ENCODE measurements at regions not wholly inside any gene's neighbourhood (a gene's known extent, or its start where the extent isn't known, plus 50 kb on each side); places are given as distances from the start of the nearest gene placed in this dataset.
"Not testable (repeated sequence)": the region's sequence is repeated elsewhere in the genome, so short reads cannot be mapped to it uniquely, and the experiment has no call there.

DNA sequence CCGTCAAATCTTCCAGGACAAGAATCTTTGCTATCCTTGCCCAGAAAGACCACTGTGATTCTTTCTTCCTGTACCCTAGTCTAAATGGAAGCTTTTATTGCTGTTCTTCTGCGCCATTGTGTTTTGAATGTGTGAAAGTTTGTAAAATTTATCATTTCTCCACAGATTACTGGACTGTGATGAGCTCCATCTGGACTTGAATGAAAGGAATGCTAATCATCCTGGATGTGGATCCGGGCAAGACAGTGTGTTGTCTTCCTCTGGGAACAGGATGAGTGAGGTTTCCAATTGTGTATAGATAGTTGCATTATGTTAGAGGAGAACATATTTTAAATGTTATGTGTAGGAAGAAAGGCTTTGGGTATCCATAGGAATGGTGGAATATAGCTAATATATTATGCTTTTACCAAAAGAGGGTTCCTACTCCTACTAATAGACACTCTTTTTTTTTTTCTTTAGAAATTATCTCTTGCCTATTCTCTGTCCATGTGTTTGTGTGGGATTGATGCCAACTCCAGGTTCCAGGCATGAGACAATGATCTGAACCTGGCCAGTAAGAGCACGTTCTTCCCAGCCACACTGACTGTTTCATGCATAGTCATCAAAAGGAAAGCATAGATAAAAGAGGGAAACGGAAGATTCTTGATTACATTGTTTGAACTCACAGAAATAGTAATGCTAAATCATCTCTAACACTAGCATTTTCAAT, 803.6 kb upstream of the ADGRL3 start:
- no peak for FAIRE-seq

DNA sequence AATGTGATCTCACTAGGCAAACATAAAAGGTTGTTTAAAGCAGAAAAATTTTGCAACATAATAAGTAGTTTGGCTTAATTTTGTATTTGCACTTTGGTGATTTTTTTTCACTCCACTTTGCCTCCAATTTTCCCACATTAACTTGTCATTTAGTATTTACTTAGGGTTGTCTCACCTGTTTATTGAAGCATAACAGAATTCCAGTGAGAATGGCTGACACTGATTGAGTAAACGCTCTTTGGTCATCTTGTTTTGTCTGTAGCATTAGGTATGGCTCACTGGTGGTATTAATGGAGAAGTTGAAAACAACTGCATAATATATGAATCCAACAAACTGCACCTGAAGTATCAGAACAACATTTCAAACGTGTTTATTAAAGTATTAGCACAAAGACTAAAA, 799.5 kb upstream of the ADGRL3 start:
- FAIRE-seq, result no peak

DNA sequence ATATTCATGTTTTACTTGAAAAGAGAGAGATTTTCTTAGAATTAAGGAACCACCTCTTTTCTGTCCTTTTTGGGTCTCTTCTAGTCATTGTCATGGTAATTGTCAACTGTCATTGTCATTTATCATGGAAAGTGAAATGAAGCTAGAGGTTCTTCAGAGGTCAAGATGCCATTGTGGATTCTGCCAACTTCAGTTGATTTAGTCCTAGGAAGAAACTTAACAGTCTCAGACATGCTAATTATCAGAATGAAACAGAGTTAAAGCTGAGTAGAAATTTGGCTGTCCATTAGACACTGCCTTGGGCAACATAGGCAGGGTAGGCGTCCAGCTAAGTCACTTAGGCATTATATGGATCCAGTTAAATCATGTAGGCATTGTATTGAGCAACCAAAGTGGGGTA, 796.1 kb upstream of the ADGRL3 start:
- FAIRE-seq, result no peak

DNA sequence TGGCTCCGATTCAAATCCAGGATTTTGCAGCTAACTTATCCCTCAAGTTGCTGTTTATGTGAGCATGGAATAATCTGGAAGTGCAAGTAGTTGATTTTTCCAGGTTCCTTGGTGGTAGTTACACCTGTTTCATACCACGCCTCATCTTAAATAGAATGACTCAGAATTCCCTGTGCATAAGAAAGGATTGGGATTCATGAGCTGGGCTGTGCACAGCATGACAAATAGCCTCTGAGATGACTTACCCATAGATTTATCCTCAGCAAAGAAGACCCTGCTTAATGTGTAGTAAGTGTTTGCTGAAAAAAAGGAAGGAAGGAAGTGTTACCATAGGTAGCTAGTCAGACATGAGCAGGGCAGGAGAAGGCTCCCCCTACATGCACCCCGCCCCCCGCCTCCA, 777.7 kb upstream of the ADGRL3 start:
- no peak for FAIRE-seq

DNA sequence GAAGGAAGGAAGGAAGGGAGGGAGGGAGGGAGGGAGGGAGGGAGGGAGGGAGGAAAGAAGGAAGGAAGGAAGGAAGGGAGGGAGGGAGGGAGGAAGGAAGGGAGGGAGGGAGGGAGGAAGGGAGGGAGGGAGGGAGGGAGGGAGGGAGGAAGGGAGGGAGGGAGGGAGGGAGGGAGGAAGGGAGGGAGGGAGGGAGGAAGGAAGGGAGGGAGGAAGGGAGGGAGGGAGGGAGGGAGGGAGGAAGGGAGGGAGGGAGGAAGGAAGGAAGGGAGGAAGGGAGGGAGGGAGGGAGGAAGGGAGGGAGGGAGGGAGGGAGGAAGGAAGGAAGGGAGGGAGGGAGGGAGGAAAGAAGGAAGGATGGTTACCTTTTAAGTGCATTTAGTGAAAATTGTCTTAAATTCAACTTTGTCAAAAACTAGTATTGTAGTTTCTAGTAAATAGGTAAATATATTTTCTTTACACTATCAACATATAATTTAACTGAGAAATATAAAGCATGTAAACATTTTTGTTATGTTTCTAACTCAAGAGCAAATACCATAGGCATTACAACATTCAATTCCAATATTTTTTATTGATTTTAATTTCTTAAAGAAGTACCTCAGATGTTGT, 776.4 kb upstream of the ADGRL3 start:
- FAIRE-seq, result not testable (repeated sequence)

DNA sequence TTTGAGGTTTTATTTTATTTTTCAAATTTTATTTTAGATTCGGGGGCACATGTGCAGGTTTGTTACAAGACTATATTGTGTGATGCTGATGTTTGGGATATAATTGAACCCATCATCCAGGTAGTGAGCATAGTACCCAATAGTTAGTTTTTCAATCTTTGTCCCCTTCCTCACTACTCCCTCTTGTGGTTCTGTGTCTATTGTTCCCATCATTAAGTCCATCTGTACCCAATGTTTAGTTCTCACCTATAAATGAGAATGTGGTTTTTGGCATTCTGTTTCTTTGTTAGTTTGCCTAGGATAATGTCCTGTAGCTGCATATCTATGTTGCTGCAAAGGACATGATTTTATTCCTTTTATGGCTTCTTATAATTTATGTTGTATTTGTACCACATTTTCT, 767.2 kb upstream of the ADGRL3 start:
- FAIRE-seq, result no peak

DNA sequence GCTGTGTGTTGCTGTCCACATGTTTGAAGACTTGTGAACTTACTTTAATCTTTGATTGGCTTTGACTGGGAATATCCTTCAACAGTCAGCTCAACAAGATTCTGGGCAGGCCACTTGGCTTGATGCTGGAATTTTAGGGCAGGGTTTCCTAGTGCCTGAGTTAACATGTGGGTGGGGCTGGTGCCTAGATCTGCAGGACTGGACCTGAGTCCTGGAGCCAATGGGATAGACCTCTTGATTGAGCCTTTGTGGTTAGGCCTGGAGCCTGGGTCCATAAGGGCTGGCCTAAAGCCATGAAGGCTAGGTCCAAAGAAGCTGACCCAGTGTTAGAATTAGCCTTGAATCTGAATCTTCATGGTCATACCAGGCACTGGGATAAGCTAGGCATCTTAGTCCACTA, 757.1 kb upstream of the ADGRL3 start:
- no peak for FAIRE-seq

DNA sequence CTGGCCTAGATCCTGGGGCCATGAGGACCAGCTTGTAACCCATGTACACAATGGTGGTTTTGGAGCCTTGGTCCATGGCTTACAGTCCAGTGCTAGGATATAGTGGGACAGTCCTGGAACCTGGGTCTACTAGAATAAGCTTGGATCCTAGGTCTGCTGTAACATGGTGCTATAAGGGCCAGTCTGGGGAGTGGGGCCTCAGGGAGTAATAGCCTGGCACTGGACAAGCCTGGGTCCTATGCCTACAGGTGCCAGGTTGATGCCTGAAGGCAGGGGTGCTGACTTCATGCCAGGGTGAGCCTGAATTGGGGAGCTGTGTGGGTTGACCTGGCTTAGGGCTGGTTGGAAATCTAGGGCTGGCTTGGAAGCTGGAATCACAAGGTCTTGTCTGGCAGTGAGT, 756.3 kb upstream of the ADGRL3 start:
- FAIRE-seq, result no peak

DNA sequence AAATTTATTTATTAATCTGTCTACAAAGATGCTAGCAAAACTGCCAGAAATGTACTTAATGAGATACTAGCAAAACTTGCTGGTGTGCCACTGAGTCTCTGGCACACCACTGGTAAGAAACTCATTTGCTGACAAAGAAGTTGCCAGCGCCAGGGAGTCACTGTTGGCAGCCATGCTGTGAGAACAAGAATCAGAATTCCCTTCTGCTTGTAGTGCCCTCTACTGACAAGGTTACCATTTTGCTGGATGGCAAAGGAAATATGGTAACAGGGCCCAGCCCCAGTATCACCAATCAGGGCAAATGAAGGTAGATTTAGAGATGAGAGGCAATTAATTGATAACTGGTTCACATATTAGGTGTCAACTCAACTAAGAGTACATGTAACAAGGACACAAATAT, 750.1 kb upstream of the ADGRL3 start:
- FAIRE-seq, result no peak

DNA sequence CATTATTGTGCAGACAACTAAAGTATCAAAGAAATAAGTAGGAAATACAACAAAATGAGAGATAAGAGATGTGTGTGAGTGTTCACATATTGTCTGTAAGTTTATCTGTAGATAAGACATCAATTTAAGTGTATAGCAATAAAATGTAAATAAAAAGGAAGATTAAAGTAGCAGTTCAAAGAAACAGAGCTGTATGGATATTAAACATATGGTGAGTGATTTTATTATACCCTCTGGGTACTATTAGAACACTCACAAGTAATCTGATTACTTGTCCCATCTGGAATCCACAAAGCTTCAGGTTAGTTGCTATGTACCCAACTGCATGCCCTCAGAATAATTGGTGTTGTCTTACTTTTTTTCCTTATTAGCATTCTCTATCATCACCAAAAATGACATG, 747.9 kb upstream of the ADGRL3 start:
- FAIRE-seq, result no peak

DNA sequence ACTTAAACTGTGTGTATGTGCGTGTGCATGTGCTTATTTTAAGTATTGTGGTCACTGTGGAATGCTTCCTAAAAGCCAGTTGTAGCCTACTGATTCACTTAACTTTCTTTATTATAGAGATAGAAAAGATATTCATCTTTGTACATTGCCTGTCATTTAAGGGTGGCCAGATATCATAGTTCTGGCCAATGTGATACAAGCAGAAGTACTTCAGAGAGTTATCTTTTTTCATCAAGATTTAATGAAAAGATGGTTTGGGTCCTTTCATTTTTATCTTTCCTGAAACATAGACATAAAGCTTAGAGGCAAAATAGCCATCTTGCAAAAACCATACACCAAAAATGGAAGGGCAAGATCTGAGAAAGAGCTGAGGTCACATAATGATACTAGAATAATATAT, 744.7 kb upstream of the ADGRL3 start:
- FAIRE-seq, result no peak

DNA sequence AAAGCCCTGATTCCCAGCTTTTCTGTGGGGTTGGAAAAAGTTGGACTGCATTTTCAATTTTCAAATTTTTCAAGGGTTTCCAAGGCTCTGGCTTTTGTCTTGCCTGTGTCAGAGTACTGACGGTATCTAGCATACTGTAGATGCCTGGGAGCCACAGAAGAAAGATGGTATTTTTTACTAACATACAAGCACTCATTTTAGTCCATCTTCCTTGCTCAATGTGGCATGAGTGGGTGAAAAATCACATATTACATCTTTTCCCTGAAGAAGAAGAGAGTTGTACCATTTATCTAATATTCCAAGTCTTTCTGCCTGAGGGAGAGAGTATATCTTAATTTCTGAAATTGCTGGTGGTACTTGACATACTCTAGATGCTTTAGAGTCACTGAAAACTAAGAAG, 738.6 kb upstream of the ADGRL3 start:
- FAIRE-seq, result no peak

DNA sequence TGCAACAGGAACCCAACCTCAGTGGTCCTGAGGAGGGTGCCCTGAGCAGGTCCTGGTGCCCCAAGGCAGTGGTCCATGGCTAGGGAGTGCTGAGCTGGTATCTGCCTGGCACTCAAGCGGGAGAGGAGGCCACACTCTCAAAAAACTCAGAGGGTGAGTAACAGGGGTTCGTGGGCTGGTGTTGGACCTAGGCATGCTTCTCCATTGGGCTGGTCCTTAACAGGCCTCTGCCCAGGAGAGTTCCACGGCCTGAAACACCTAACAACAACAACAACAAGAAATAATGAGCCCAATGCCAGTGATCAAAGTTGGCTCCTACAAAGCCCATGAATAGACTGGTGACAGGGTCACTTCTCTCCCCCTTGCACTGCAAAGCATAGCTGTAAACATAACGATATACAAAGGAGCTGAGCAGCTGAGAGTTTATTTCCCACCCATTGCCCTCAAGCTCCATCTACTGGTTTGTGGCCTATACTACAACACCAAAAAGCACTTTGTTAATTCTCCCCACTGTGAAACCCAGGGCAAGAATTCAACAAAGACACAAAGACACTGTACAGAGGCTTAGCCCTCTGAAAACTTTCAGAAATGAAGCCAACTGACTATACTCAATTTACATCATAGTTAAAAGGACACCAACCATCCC, 736.1 kb upstream of the ADGRL3 start:
- no peak for FAIRE-seq

DNA sequence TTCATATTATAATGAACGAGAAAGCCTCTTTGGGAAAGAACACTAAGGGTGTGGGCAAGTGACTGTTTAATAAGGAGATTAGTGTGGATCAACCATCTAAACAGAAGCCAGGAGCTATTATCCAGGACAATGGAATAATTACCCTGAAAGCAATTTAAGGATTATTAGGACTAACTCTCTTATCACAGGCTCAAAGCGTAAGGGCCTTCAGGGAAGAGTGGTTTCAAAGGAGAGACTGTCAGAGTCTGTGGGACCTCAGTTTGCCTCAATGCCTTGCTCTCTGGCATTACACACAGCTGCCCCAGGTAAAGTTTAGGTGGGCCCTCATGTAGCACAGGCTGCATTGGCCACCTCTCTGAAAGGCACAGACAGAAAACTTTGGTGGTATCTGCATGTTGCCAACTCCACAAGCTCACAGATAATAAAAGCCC, 717.2 kb upstream of the ADGRL3 start:
- no peak for FAIRE-seq

DNA sequence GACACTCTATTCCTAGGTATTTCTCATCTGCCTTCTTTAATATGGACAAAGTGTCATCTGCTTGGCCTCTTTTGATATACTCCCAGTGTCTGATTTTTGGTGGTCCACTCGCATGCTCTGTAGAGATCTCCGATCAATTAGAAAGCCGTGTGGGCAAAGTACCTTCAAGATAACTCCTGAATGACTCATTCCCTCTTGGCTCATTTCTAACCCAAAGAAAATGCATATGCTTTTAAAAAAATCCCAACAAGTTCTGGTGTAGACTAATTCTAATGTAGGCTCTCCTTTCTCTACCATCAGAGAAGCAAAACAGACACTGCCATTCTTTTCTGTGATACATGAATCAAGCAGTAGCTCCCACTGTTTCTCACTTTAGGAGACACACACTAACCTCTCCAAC, 714.9 kb upstream of the ADGRL3 start:
- FAIRE-seq, result no peak

DNA sequence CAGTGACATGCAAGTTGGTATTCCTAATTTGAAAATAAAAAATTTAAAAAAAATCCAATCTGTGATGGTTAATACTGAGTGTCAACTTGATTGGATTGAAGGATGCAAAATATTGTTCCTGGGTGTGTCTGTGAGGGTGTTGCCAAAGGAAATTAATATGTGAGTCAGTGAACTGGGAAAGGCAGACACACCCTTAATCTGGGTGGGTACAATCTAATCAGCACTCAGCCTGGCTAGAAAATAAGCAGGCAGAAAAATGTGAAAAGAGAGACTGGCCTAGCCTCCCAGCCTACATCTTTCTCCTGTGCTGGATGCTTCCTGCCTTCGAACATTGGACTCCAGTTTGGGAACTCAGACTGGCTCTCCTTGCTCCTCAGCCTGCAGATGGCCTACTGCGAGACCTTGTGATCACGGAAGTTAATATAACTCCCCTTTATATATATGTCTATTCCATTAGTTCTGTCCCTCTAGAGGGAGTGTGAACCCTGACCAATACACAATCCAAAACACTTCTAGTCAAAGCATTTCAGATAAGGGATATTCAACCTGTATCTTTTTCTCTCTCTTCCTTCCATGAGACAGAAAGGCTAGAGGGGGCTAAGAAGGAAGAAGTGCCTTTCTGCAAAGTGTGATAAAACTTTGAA, 712.9 kb upstream of the ADGRL3 start:
- FAIRE-seq, result not testable (repeated sequence)

DNA sequence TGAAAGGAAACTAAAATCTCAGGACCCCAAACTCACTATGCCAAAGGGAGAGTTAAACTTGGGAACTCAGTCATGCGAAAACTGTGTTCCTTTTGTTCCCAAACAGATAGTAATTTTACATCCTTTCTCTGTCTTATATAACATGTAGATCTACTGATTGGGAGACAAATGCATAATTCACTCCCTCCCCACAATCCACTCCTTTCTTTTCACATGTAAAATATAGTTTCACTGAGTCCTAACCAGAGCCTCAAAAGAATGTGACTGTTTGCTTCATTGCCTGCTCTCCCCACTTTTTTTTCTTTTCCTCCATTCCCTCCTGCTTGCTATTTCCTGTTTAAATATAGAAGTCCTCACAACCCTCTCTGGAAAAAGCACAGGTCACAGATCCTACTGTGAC, 699.3 kb upstream of the ADGRL3 start:
- no peak for FAIRE-seq

DNA sequence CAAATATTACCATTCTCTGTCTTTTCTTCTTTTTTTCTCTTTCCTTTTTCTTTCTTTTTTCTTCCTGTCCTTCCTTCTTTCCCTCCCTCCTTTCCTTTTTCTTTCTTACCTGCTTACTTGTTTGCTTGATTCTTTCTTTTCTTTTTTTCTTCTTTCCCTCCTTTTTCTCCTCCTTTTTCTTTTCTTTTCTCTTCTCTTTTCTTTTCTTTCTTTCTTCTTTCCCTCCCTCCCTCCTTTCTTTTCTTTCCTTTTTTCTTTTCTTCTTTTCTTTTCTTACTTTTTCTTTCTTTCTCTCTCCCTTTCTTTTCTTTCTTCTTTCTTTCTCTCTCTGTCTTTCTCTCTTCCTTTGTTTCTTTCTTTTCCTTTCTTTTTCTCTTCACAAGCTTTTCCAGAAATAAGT, 697.4 kb upstream of the ADGRL3 start:
- no peak for FAIRE-seq

DNA sequence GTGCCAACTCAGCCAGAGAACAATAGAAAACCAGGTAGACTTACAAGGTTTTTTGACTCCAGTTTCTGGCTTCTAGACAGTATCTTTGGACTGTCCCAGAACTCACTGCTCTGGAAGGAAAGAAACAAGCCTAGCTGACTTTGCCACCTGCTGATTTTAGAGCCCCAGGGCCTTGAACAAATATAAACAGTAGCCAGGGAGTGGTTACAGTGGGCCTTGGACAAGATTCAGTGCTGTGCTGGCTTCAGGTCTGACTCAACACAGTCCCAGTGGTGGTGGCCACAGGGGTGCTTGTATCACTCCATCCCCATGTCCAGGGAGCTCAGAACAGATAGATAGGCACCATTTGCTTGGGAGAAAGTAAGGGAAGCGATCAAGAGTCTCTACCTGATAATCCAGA, 694.1 kb upstream of the ADGRL3 start:
- FAIRE-seq, result no peak

DNA sequence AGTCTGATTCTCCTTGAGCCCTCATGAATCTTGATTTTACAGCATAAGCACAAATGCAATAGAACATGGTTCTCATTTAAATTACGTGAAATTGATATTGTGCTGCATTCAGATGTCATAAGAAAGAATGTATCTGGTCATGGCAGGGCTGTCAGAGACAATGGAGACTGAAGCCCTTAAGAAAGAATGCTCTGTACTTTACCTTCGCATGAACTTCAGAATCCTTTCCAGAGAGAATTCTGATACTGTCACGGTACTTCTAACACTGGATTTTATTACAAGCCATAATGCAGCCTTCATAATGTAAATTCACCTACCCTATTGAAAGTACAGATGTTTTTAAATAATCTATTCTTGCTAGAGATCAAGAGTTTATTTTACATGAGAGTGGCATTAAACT, 677.9 kb upstream of the ADGRL3 start:
- FAIRE-seq, result no peak

DNA sequence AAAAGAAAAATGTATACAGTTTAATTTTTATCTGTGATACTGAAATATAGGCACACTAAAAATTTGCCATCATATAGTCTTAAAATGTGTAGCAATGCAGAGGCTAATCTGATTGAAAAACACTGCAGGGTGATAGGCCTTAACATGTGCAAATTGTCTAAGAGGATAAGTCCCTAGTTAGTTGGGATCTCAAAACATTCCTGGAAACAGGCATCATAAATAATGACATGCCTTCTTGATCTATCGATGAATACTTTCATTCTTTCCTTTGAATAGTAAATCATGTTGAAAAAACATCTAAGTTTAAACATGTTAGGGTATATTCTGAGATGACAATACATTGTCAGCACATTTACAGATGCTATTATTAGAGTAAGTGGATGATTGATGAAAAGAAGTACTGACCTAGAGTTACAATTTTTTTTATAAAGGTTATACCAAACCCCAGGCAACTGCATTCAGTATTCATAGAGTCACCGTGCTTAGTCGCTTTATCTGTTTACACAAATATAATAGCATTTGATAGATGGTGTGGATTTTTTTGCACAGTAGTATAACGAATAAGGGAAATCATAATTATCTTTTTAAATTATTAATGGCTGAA, 668.2 kb upstream of the ADGRL3 start:
- FAIRE-seq, result no peak

DNA sequence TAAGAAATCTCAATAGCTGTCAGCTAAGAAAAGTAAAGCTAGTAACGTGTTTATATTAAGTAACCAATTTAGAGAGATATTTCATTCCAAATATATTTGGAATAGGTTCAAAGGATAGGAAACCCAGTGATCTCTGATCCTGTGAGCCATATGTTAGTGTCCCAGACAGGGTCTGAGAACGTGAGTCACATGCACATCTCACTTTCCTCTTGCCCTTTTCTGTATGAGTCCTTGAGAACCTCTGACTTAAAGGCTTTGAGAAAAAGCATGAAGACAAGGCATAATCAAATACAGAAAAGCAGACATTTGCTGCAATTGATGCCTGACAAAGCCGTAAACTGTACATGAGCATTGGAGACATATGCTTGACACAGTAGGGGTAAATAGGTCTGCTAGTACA, 655.1 kb upstream of the ADGRL3 start:
- FAIRE-seq, result no peak

DNA sequence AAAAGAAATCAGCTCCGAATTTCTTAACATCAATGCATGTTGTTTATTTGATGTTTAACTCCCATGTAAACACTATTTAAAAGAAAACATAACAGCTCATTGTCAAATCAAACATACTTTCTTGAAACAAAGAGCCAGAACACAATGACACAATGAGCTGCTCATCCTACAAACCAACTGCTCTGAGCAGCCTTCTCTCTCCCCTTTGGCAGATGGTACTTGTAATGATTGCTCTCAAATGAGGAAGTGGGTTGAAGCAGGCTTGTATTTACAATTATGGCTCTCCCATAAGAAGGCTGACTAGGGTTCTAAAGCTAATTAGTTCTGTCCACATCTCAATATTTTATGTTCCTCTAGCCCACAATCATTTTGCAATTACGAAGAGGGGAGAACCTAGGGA, 637.8 kb upstream of the ADGRL3 start:
- FAIRE-seq, result no peak

DNA sequence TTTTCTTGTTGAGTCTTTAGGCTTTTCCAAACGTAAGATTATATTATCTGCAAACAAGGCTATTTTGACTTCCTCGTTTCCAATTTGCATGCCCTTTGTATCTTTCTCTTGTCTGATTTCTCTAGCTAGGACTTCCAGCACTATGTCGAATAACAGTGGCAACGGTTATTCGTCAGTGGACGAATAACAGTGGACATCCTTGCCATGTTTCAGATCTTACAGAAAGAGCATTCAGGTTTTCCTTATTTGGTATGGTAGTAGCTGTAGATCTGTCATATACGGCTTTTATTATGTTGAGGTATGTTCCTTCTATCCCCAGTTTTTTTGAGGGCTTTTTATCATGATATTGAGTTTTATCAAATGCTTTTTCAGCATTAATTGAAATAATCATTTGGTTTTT, 634.6 kb upstream of the ADGRL3 start:
- FAIRE-seq, result no peak

Data from colon (tissue), 2 donors.